ENCODE measurements at regions not wholly inside any gene's neighbourhood (a gene's known extent, or its start where the extent isn't known, plus 50 kb on each side); places are given as distances from the start of the nearest gene placed in this dataset.

- Histone ChIP-seq H3K27me3 (ENCODE audit: control insufficient read depth, extremely low read depth, insufficient read depth, low read length) (no peaks in the 10 kb centered on the region), H3K4me2 (ENCODE audit: control insufficient read depth, extremely low read depth, insufficient read depth, low read depth, low read length) (no peak overlapping the region), H3K36me3 (ENCODE audit: control insufficient read depth in 2 of 2, extremely low read depth in 1 of 2, insufficient read depth in 2 of 2, low read length in 2 of 2) (no peaks in the 10 kb centered on the region), H3K9me1 (ENCODE audit: control insufficient read depth, extremely low read depth, insufficient read depth, low read length) (no peaks in the 10 kb centered on the region), H3K27ac (ENCODE audit: control insufficient read depth, insufficient read depth, low read length) (no peak overlapping the region), H4K20me1 (ENCODE audit: control insufficient read depth, extremely low read depth, insufficient read depth, low read length) (no peaks in the 10 kb centered on the region), H3K9me3 (ENCODE audit: control insufficient read depth, low read depth, low read length) (no peaks in the 10 kb centered on the region), H3K79me2 (ENCODE audit: control insufficient read depth, insufficient read depth, low read length) (no peaks in the 10 kb centered on the region), H3K4me3 (ENCODE audit: control insufficient read depth in 2 of 3, extremely low read depth in 1 of 3, insufficient read depth in 2 of 3, low read depth in 1 of 3, low read length in 3 of 3) (no peak overlapping the region), H3K4me1 (ENCODE audit: control insufficient read depth, extremely low read depth, insufficient read depth, low read length) (peaks cover 12% of the 10 kb centered on the region), H2AFZ (ENCODE audit: control insufficient read depth, low read length) (no peak overlapping the region), H3K9ac (ENCODE audit: control insufficient read depth, extremely low read depth, insufficient read depth, low read length) (no peak overlapping the region)
- no peak for DNase-seq (ENCODE audit: low read depth, low spot score)
- TF ChIP-seq EZH2 (IDR thresholded peaks at IDR 0.05; ENCODE audit: low read length) (no peak), CTCF (optimal IDR thresholded peaks at IDR 0.05 in 1 of 3, IDR thresholded peaks at IDR 0.05 in 1 of 3, conservative IDR thresholded peaks at IDR 0.05 in 1 of 3; ENCODE audit: extremely low read depth in 1 of 3, insufficient read depth in 2 of 3, low read length in 3 of 3) (no peak)
- dilution Hi-C loops (cut with MboI; ENCODE audit: extremely low pct_ligation_motif_present, low sequenced_read_pairs), result no loop called here
- no peak for FAIRE-seq
Observed at GRCh38 chr1:213681788-213682340, 305.9 kb upstream of the PROX1 start.

- no peak overlapping the region for H3K4me2 ChIP-seq (ENCODE audit: control insufficient read depth, extremely low read depth, insufficient read depth, low read depth, low read length)
- no peaks in the 10 kb centered on the region for H3K79me2 ChIP-seq (ENCODE audit: control insufficient read depth, insufficient read depth, low read length)
- TF ChIP-seq CTCF (optimal IDR thresholded peaks at IDR 0.05 in 1 of 3, IDR thresholded peaks at IDR 0.05 in 1 of 3, conservative IDR thresholded peaks at IDR 0.05 in 1 of 3; ENCODE audit: extremely low read depth in 1 of 3, insufficient read depth in 2 of 3, low read length in 3 of 3) (no peak), EZH2 (IDR thresholded peaks at IDR 0.05; ENCODE audit: low read length) (no peak)
- dilution Hi-C loops (cut with MboI; ENCODE audit: extremely low pct_ligation_motif_present, low sequenced_read_pairs), result no loop called here
- H2AFZ ChIP-seq (ENCODE audit: control insufficient read depth, low read length), result no peak overlapping the region
- no peak overlapping the region for H3K4me3 ChIP-seq (ENCODE audit: control insufficient read depth in 2 of 3, extremely low read depth in 1 of 3, insufficient read depth in 2 of 3, low read depth in 1 of 3, low read length in 3 of 3)
- H3K27ac ChIP-seq (ENCODE audit: control insufficient read depth, insufficient read depth, low read length), result no peak overlapping the region
- no peaks in the 10 kb centered on the region for H3K36me3 ChIP-seq (ENCODE audit: control insufficient read depth in 2 of 2, extremely low read depth in 1 of 2, insufficient read depth in 2 of 2, low read length in 2 of 2)
- no peak overlapping the region for H3K9ac ChIP-seq (ENCODE audit: control insufficient read depth, extremely low read depth, insufficient read depth, low read length)
- no peak for DNase-seq (ENCODE audit: low read depth, low spot score)
- no peaks in the 10 kb centered on the region for H3K9me1 ChIP-seq (ENCODE audit: control insufficient read depth, extremely low read depth, insufficient read depth, low read length)
- peaks cover 22% of the 10 kb centered on the region for H3K4me1 ChIP-seq (ENCODE audit: control insufficient read depth, extremely low read depth, insufficient read depth, low read length)
- no peaks in the 10 kb centered on the region for H4K20me1 ChIP-seq (ENCODE audit: control insufficient read depth, extremely low read depth, insufficient read depth, low read length)
- no peak for FAIRE-seq
- H3K27me3 ChIP-seq (ENCODE audit: control insufficient read depth, extremely low read depth, insufficient read depth, low read length), result no peaks in the 10 kb centered on the region
- H3K9me3 ChIP-seq (ENCODE audit: control insufficient read depth, low read depth, low read length), result no peaks in the 10 kb centered on the region
Observed at GRCh38 chr1:213683529-213683928, 304.2 kb upstream of the PROX1 start.
